Loucy (cell line): ENCODE measurements at regions not wholly inside any gene's neighbourhood (a gene's known extent, or its start where the extent isn't known, plus 50 kb on each side); places are given as distances from the start of the nearest gene placed in this dataset.

Experiments used
- CTCF ChIP-seq: fragments of 200-600 bp; sonication (generic); conservative IDR thresholded peaks from 2 replicates; pipeline ENCODE4 v1.5.1; 2014; ENCODE audit warnings: mild to moderate bottlenecking, antibody characterized with exemption, low read length
- EZH2phosphoT487 ChIP-seq: fragments of 200-600 bp; IDR thresholded peaks from 2 replicates; pipeline ENCODE4 v1.6.1; 2018; ENCODE audit warnings: antibody characterized with exemption, mild to moderate bottlenecking, moderate library complexity, borderline replicate concordance

GRCh38 chr21:16570171-16570570, 840.4 kb downstream of the USP25 start:
- TF ChIP-seq CTCF (no peak), EZH2phosphoT487 (no peak)
